HG03108 (cell line): ENCODE measurements at regions not wholly inside any gene's neighbourhood (a gene's known extent, or its start where the extent isn't known, plus 50 kb on each side); places are given as distances from the start of the nearest gene placed in this dataset.

Source experiments
- ATAC-seq: cut with Tn5 transposase; IDR thresholded peaks from one replicate; pipeline ENCODE4 v1.9.1; 2021; ENCODE audit warnings: moderate library complexity; ENCODE audit not compliant: unreplicated experiment

- ATAC-seq, result no peak
These were observed 85.4 kb upstream of the TMEM260 start for GRCh38 chr14:56494167-56494566.

GRCh38 chr14:56498112-56498511 is 81.5 kb upstream of the TMEM260 start:
- ATAC-seq, result no peak

GRCh38 chr14:56501909-56502530 is 77.6 kb upstream of the TMEM260 start:
- no peak for ATAC-seq

- no peak for ATAC-seq
These were observed 74.2 kb upstream of the TMEM260 start for GRCh38 chr14:56505361-56505760.

GRCh38 chr14:56512521-56512920 is 67.1 kb upstream of the TMEM260 start:
- ATAC-seq, result no peak

GRCh38 chr14:56514663-56515371 is 64.8 kb upstream of the TMEM260 start:
- no peak for ATAC-seq

GRCh38 chr14:56515739-56516138 is 63.9 kb upstream of the TMEM260 start:
- ATAC-seq, result no peak

- no peak for ATAC-seq
These were observed 57.2 kb upstream of the TMEM260 start for GRCh38 chr14:56522403-56522802.

- no peak for ATAC-seq
These were observed 54.5 kb upstream of the TMEM260 start for GRCh38 chr14:56524971-56525677.

- no peak for ATAC-seq
These were observed 50.7 kb upstream of the TMEM260 start for GRCh38 chr14:56528927-56529326.
